ENCODE measurements at regions not wholly inside any gene's neighbourhood (a gene's known extent, or its start where the extent isn't known, plus 50 kb on each side); places are given as distances from the start of the nearest gene placed in this dataset.

GRCh38 chr1:192418552-192419285 is 101.9 kb downstream of the RGS21 start:
- intact Hi-C loops (cut with DNase I) = no loop called here
- TF ChIP-seq CTCF (IDR thresholded peaks at IDR 0.05) (no peak), EP300 (IDR thresholded peaks at IDR 0.05) (no peak), POLR2AphosphoS5 (IDR thresholded peaks at IDR 0.05) (no peak), POLR2A (IDR thresholded peaks at IDR 0.05; ENCODE audit: low read depth) (no peak)
- WGBS = 83% methylated on average over 1 of the region's 1 CpG

DNA sequence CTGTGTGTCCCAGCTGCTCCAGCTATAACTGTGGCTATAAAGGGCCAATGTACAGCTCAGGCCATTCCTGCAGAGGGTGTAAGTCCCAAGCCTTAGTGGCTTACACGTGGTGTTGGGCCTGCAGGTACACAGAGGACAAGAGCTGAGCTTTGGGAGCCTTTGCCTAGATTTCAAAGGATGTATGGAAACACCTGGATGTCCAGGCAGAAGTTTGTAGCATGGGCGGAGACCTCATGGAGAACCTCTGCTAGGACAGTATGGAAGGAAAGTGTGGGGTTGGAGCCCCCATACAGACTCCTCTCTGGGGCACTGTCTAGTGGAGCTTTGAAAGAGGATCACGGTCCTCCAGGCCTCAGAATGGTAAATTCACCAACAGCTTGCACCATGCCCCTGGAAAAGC is 113.9 kb downstream of the RGS21 start:
- DNase-seq (ENCODE audit: extremely low spot score) = no peak
- Histone ChIP-seq H3K4me3 (no peak overlapping the region), H3K9me3 (peaks cover 0 to 7% (median 2%) of the 10 kb centered on the region in 4 donors), H3K36me3 (no peaks in the 10 kb centered on the region), H3K27me3 (no peaks in the 10 kb centered on the region), H3K27ac (replicated peaks in 1 of 4) (no peak overlapping the region), H3K4me1 (no peaks in the 10 kb centered on the region)
- TF ChIP-seq POLR2AphosphoS5 (IDR thresholded peaks at IDR 0.05) (no peak), POLR2A (IDR thresholded peaks at IDR 0.05; ENCODE audit: low read depth) (no peak), CTCF (IDR thresholded peaks at IDR 0.05) (no peak), EP300 (IDR thresholded peaks at IDR 0.05) (no peak)
- WGBS = 65% methylated on average over 3 of the region's 3 CpGs
- intact Hi-C loops (cut with DNase I) = no loop called here

More at GRCh38 chr1:192418552-192419285, 101.9 kb downstream of the RGS21 start:
- Histone ChIP-seq H3K27ac (replicated peaks in 1 of 4) (no peak overlapping the region), H3K36me3 (no peaks in the 10 kb centered on the region), H3K9me3 (no peaks in the 10 kb centered on the region), H3K4me3 (no peak overlapping the region), H3K4me1 (no peaks in the 10 kb centered on the region), H3K27me3 (no peaks in the 10 kb centered on the region)
- DNase-seq (ENCODE audit: extremely low spot score) = no peak

GRCh38 chr1:192435704-192436103 is 118.9 kb downstream of the RGS21 start:
- TF ChIP-seq EP300 (IDR thresholded peaks at IDR 0.05) = no peak
- Histone ChIP-seq H3K36me3 (no peaks in the 10 kb centered on the region), H3K4me1 (no peaks in the 10 kb centered on the region), H3K4me3 (no peak overlapping the region), H3K9me3 (peaks cover 0 to 3% (median under 1%) of the 10 kb centered on the region in 4 donors), H3K27ac (replicated peaks in 1 of 4) (no peak overlapping the region), H3K27me3 (no peaks in the 10 kb centered on the region)
- 94% methylated on average over 4 of the region's 4 CpGs for WGBS
- DNase-seq (ENCODE audit: extremely low spot score) = no peak
- intact Hi-C loops (cut with DNase I) = no loop called here

GRCh38 chr1:192436441-192437078 is 119.8 kb downstream of the RGS21 start:
- TF ChIP-seq POLR2AphosphoS5 (IDR thresholded peaks at IDR 0.05) (no peak), POLR2A (IDR thresholded peaks at IDR 0.05; ENCODE audit: low read depth) (no peak), CTCF (IDR thresholded peaks at IDR 0.05) (no peak), EP300 (IDR thresholded peaks at IDR 0.05) (no peak)
- H3K36me3 ChIP-seq = no peaks in the 10 kb centered on the region

DNA sequence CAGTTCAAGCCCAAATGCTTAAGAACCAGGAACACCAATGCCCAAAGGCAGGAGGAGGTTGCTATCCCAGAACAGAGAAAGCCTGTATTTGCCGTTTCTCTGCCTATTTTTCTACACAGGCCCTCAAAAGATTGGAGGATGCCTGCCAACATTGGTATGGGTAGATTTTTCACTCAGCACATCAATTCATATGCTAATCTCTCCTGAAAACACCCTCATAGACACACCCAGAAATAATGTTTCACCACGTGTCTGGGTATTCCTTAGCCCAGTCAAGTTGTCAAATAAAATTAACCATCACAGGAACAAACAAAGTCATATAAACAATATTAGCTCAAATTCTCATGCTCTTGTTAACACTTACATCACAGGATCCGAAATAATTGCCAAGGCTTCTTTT is 121.9 kb downstream of the RGS21 start:
- no peak overlapping the region for H3K4me3 ChIP-seq
- no peak for TF ChIP-seq POLR2A (IDR thresholded peaks at IDR 0.05; ENCODE audit: low read depth)
- TF ChIP-seq EP300 (IDR thresholded peaks at IDR 0.05) = no peak
- TF ChIP-seq POLR2AphosphoS5 (IDR thresholded peaks at IDR 0.05) = no peak
- no peak for TF ChIP-seq CTCF (IDR thresholded peaks at IDR 0.05)
- H3K27me3 ChIP-seq = no peaks in the 10 kb centered on the region
- H3K9me3 ChIP-seq = no peaks in the 10 kb centered on the region
- intact Hi-C loops (cut with DNase I) = no loop called here
- H3K27ac ChIP-seq (replicated peaks in 1 of 4) = no peak overlapping the region
- no peaks in the 10 kb centered on the region for H3K4me1 ChIP-seq
- no peak for DNase-seq (ENCODE audit: extremely low spot score)
- 70% methylated on average over 3 of the region's 3 CpGs for WGBS
- no peaks in the 10 kb centered on the region for H3K36me3 ChIP-seq

More at GRCh38 chr1:192436441-192437078, 119.8 kb downstream of the RGS21 start:
- DNase-seq (ENCODE audit: extremely low spot score) = no peak
- H3K27ac ChIP-seq (replicated peaks in 1 of 4) = no peak overlapping the region
- H3K4me3 ChIP-seq = no peak overlapping the region
- intact Hi-C loops (cut with DNase I) = no loop called here
- no peaks in the 10 kb centered on the region for H3K27me3 ChIP-seq
- no peaks in the 10 kb centered on the region for H3K9me3 ChIP-seq
- H3K4me1 ChIP-seq = no peaks in the 10 kb centered on the region
- 88% methylated on average over 8 of the region's 8 CpGs for WGBS
